HCT116 (cell line): ENCODE measurements at regions not wholly inside any gene's neighbourhood (a gene's known extent, or its start where the extent isn't known, plus 50 kb on each side); places are given as distances from the start of the nearest gene placed in this dataset.

Experiments
- ATAC-seq: fragments of 200-7000 bp; cut with Tn5 transposase; 2 replicates; pipeline ENCODE4 v1.9.1; 2020; ENCODE audit warnings: mild to moderate bottlenecking, moderate library complexity
- BruUV-seq: library from RNA; stranded (reverse); fragments of 400-500 nt; replicated peaks from 2 replicates; lab custom pipeline; 2021; lab: Mats Ljungman, UMichigan
- CTCF ChIA-PET: fragments of 300-600 bp; sonication (Branson Sonifier 250); formaldehyde crosslinking; loops from one replicate; lab custom pipeline; 2021; ENCODE audit warnings: antibody characterized with exemption; lab: Charles Lee
- POLR2A ChIA-PET: fragments of 300-600, 350-600 bp; sonication (Branson Sonifier 250); formaldehyde crosslinking; loops from one replicate; lab custom pipeline; 2021; ENCODE audit warnings: antibody characterized with exemption; lab: Charles Lee
- RAD21 ChIA-PET, 2 experiments: fragments of 300-600 bp; sonication (Branson Sonifier 250); formaldehyde crosslinking; loops; one replicate each; lab custom pipeline; 2023; ENCODE audit warnings: low total read pairs in 2 of 2; ENCODE audit not compliant: uncharacterized antibody in 2 of 2, unreplicated experiment in 2 of 2, low non-redundant PET in 1 of 2; lab: Charles Lee
- DNase-seq: peaks from one replicate; pipeline ENCODE4 v3.0.0-alpha.2; 2010; ENCODE audit warnings: low read depth, low spot score
- H2AFZ ChIP-seq: fragments of 200-600 bp; shearing (Covaris generic), sonication (generic); 2 replicates; pipeline ENCODE4 v1.6.1; 2017; ENCODE audit warnings: low read depth, mixed run types, mixed read lengths, antibody characterized with exemption, low read length; ENCODE audit not compliant: poor library complexity, severe bottlenecking
- H3K27ac ChIP-seq: 2 replicates; pipeline ENCODE4 v1.5.1; 2012; ENCODE audit warnings: low read depth, low read length
- H3K27me3 ChIP-seq: fragments of 200-600 bp; sonication (generic); 2 replicates; pipeline ENCODE4 v1.6.1; 2016; ENCODE audit warnings: mixed run types, low read length, mixed read lengths; ENCODE audit not compliant: insufficient read depth
- H3K36me3 ChIP-seq, 2 experiments: fragments of 200-500 bp in 1 of 2; fragments of 200-600 bp in 1 of 2; sonication (Bioruptor generic) in 1 of 2; sonication (generic) in 1 of 2; 2 replicates each; pipeline versions ENCODE4 v1.5.1 to v1.6.1; 2014 to 2016; ENCODE audit warnings: low read length in 2 of 2, inconsistent platforms in 1 of 2, mixed read lengths in 1 of 2, mixed run types in 1 of 2; ENCODE audit not compliant: insufficient read depth in 2 of 2, control insufficient read depth in 1 of 2
- H3K4me1 ChIP-seq, 2 experiments: fragments of 200-600 bp in 1 of 2; sonication (generic) in 1 of 2; 2 replicates each; pipeline versions ENCODE4 v1.5.1 to v1.6.1; 2012 to 2017; ENCODE audit warnings: low read length in 2 of 2, inconsistent platforms in 1 of 2, mild to moderate bottlenecking in 1 of 2, mixed read lengths in 1 of 2, mixed run types in 1 of 2, moderate library complexity in 1 of 2; ENCODE audit not compliant: insufficient read depth in 2 of 2, control insufficient read depth in 1 of 2
- H3K4me2 ChIP-seq: fragments of 200-600 bp; sonication (generic); 2 replicates; pipeline ENCODE4 v1.6.1; 2017; ENCODE audit warnings: mixed run types, low read length, mixed read lengths
- H3K4me3 ChIP-seq, 2 experiments: fragments of 200-600 bp in 1 of 2; sonication (generic) in 1 of 2; replicated peaks in 1 of 2; 2 replicates each; pipeline ENCODE4 v1.5.1; 2011 to 2016; ENCODE audit warnings: low read length in 2 of 2, control low read depth in 1 of 2, low read depth in 1 of 2, mild to moderate bottlenecking in 1 of 2, mixed read lengths in 1 of 2, mixed run types in 1 of 2
- H3K79me2 ChIP-seq: fragments of 200-600 bp; sonication (generic); 2 replicates; pipeline ENCODE4 v1.6.1; 2017; ENCODE audit warnings: mild to moderate bottlenecking, mixed run types, low read length, moderate library complexity, mixed read lengths; ENCODE audit not compliant: insufficient read depth
- H3K9ac ChIP-seq: fragments of 200-600 bp; sonication (generic); 2 replicates; pipeline ENCODE4 v1.6.1; 2016; ENCODE audit warnings: low read length, mixed read lengths
- H3K9me2 ChIP-seq: fragments of 200-600 bp; sonication (generic), shearing (Covaris generic); 2 replicates; pipeline ENCODE4 v1.6.1; 2017; ENCODE audit warnings: mixed run types, mild to moderate bottlenecking, moderate library complexity; ENCODE audit not compliant: insufficient read depth
- H3K9me3 ChIP-seq, 2 experiments: fragments of 200-500 bp in 1 of 2; fragments of 200-600 bp in 1 of 2; sonication (Bioruptor generic) in 1 of 2; sonication (generic) in 1 of 2; 2 replicates each; pipeline ENCODE4 v1.6.1; 2014 to 2017; ENCODE audit warnings: low read length in 2 of 2, mixed read lengths in 2 of 2, inconsistent platforms in 1 of 2, low read depth in 1 of 2, mild to moderate bottlenecking in 1 of 2, mixed run types in 1 of 2, moderate library complexity in 1 of 2; ENCODE audit not compliant: control insufficient read depth in 1 of 2, insufficient read depth in 1 of 2
- H4K20me1 ChIP-seq: fragments of 200-600 bp; sonication (generic), shearing (Covaris generic); 2 replicates; pipeline ENCODE4 v1.6.1; 2017; ENCODE audit warnings: mixed run types, mild to moderate bottlenecking, moderate library complexity; ENCODE audit not compliant: insufficient read depth
- ATF3 ChIP-seq: IDR thresholded peaks from 2 replicates; pipeline ENCODE4 v1.6.1; 2012
- EGR1 ChIP-seq: IDR thresholded peaks from 2 replicates; pipeline ENCODE4 v1.6.1; 2012; ENCODE audit warnings: low read depth
- ELF1 ChIP-seq: IDR thresholded peaks from 2 replicates; pipeline ENCODE4 v1.6.1; 2012; ENCODE audit warnings: low read depth, borderline replicate concordance
- EZH2 ChIP-seq: fragments of 200-600 bp; sonication (generic); IDR thresholded peaks from 2 replicates; pipeline ENCODE4 v1.6.1; 2017; ENCODE audit warnings: antibody characterized with exemption, mixed run types
- EZH2phosphoT487 ChIP-seq: fragments of 200-600 bp; IDR thresholded peaks from 2 replicates; pipeline ENCODE4 v1.6.1; 2018; ENCODE audit warnings: antibody characterized with exemption, borderline replicate concordance
- FOSL1 ChIP-seq: IDR thresholded peaks from 2 replicates; pipeline ENCODE4 v1.6.1; 2012; ENCODE audit warnings: low read depth
- MAX ChIP-seq: IDR thresholded peaks from 2 replicates; pipeline ENCODE4 v1.6.1; 2012
- POLR2A ChIP-seq: IDR thresholded peaks from 2 replicates; pipeline ENCODE4 v1.7.0; 2011; ENCODE audit warnings: borderline replicate concordance; ENCODE audit not compliant: insufficient read depth, insufficient read length; ENCODE audit errors: extremely low read depth
- SP1 ChIP-seq: IDR thresholded peaks from 2 replicates; pipeline ENCODE4 v1.6.1; 2012; ENCODE audit warnings: low read depth
- TCF7L2 ChIP-seq: IDR thresholded peaks from 2 replicates; pipeline ENCODE4 v1.7.0; 2011; ENCODE audit warnings: borderline replicate concordance, inconsistent platforms; ENCODE audit not compliant: insufficient read depth, insufficient read length; ENCODE audit errors: extremely low read depth
- YY1 ChIP-seq: IDR thresholded peaks from 2 replicates; pipeline ENCODE4 v1.6.1; 2011; ENCODE audit warnings: low read length, low read depth, moderate library complexity, mild to moderate bottlenecking; ENCODE audit not compliant: insufficient replicate concordance; ENCODE audit errors: extremely low read depth
- ZBTB33 ChIP-seq: IDR thresholded peaks from 2 replicates; pipeline ENCODE4 v1.6.1; 2011; ENCODE audit warnings: mild to moderate bottlenecking, low read length, moderate library complexity; ENCODE audit not compliant: insufficient replicate concordance; ENCODE audit errors: extremely low read depth
- ZFX ChIP-seq: fragments of 450-650 bp; IDR thresholded peaks from 2 replicates; pipeline ENCODE4 v1.6.1; 2017
- intact Hi-C: fragments of 100-400 bp; cut with micrococcal nuclease; formaldehyde crosslinking; loops from 2 replicates; pipeline ENCODE4 v1.10.0; 2022

- no peak overlapping the region for H3K4me2 ChIP-seq
- H3K27me3 ChIP-seq, result no peaks in the 10 kb centered on the region
- DNase-seq (no peak), ATAC-seq (no peak)
- no peak overlapping the region for H3K4me3 ChIP-seq
- intact Hi-C loops, result no loop called here
- no peaks in the 10 kb centered on the region for H3K9me2 ChIP-seq
- ChIA-PET CTCF (no interaction called here), POLR2A (no interaction called here), RAD21 (no interaction called here)
- no peaks in the 10 kb centered on the region for H3K4me1 ChIP-seq
- no peak overlapping the region for H2AFZ ChIP-seq
- no peaks in the 10 kb centered on the region for H3K36me3 ChIP-seq
- no peak overlapping the region for H3K9ac ChIP-seq
- peaks cover 4% of the 10 kb centered on the region; the same call in 1 of the 2 replicates for H3K79me2 ChIP-seq
- H3K9me3 ChIP-seq, result peaks cover 7% of the 10 kb centered on the region in 2 experiments; a peak in 2 of 4 replicates
- TF ChIP-seq EZH2phosphoT487, result no peak
- TF ChIP-seq EZH2, result no peak
- TF ChIP-seq TCF7L2, result no peak
- TF ChIP-seq EGR1, result no peak
- no peak for TF ChIP-seq ZBTB33
- no peak for TF ChIP-seq ELF1
- TF ChIP-seq YY1, result no peak
- no peak for TF ChIP-seq SP1
- no peaks in the 10 kb centered on the region for H4K20me1 ChIP-seq
- BruUV-seq, result no TSS peak
- no peak overlapping the region for H3K27ac ChIP-seq
Observed at GRCh38 chr5:94064025-94064424, 322.6 kb upstream of the POU5F2 start.

GRCh38 chr5:94057655-94058054 lies 316.3 kb upstream of the POU5F2 start:
- Histone ChIP-seq H3K79me2 (no peaks in the 10 kb centered on the region; the same call in 1 of the 2 replicates), H3K4me3 (no peak overlapping the region), H4K20me1 (no peaks in the 10 kb centered on the region), H3K4me2 (no peak overlapping the region), H3K4me1 (no peaks in the 10 kb centered on the region), H3K27ac (no peak overlapping the region), H3K36me3 (no peaks in the 10 kb centered on the region), H2AFZ (no peak overlapping the region), H3K9ac (no peak overlapping the region), H3K27me3 (no peaks in the 10 kb centered on the region), H3K9me3 (no peaks in the 10 kb centered on the region), H3K9me2 (no peaks in the 10 kb centered on the region; the same call in 1 of the 2 replicates)
- BruUV-seq, result no TSS peak
- ATAC-seq (no peak), DNase-seq (no peak)
- intact Hi-C loops, result no loop called here
- TF ChIP-seq ZFX, result no peak
- no peak for TF ChIP-seq FOSL1
- TF ChIP-seq POLR2A, result no peak
- no peak for TF ChIP-seq ATF3
- TF ChIP-seq MAX, result no peak
- TF ChIP-seq TCF7L2, result no peak
- ChIA-PET RAD21 (no interaction called here), POLR2A (no interaction called here), CTCF (no interaction called here)
